Gastrocnemius medialis (tissue), 4 donors: ENCODE measurements at regions not wholly inside any gene's neighbourhood (a gene's known extent, or its start where the extent isn't known, plus 50 kb on each side); places are given as distances from the start of the nearest gene placed in this dataset.

Experiments used
- ATAC-seq, 2 donors: fragments of 150-250 bp; one replicate each; pipeline ENCODE4 v1.9.1; 2016
- DNase-seq, 2 donors: peaks; one replicate each; pipeline ENCODE4 v3.0.0-alpha.2; 2019
- H3K27ac ChIP-seq, 4 donors: fragments of 200-600 bp; sonication (generic); 1 replicate in 1 of 4; 2 replicates in 3 of 4; pipeline ENCODE4 v1.5.1; 2016 to 2018; ENCODE audit warnings: mild to moderate bottlenecking in 2 of 4, moderate library complexity in 1 of 4
- H3K27me3 ChIP-seq, 3 donors: fragments of 200-600 bp; sonication (generic) in 2 of 3; 1 replicate in 1 of 3; 2 replicates in 2 of 3; pipeline versions ENCODE4 v1.5.1 to v1.6.0; 2016 to 2019; ENCODE audit warnings: mild to moderate bottlenecking in 1 of 3, moderate library complexity in 1 of 3
- H3K36me3 ChIP-seq, 2 donors: fragments of 200-600 bp; sonication (generic) in 1 of 2; one replicate each; pipeline ENCODE4 v1.5.1; 2017 to 2018
- H3K4me1 ChIP-seq, 2 donors: fragments of 200-600 bp; sonication (generic) in 1 of 2; one replicate each; pipeline ENCODE4 v1.5.1; 2016 to 2017; ENCODE audit warnings: mild to moderate bottlenecking in 2 of 2
- H3K4me3 ChIP-seq, 4 donors: fragments of 200-600 bp; sonication (generic) in 3 of 4; 1 replicate in 1 of 4; 2 replicates in 3 of 4; pipeline ENCODE4 v1.5.1; 2016 to 2019; ENCODE audit warnings: mild to moderate bottlenecking in 2 of 4
- H3K9me3 ChIP-seq, 3 donors: fragments of 200-600 bp; sonication (generic) in 2 of 3; 1 replicate in 1 of 3; 2 replicates in 2 of 3; pipeline ENCODE4 v1.5.1; 2016 to 2019
- POLR2A ChIP-seq, 2 donors: fragments of 450-650 bp; IDR thresholded peaks; one replicate each; pipeline ENCODE4 v1.6.1; 2017; ENCODE audit warnings: antibody characterized with exemption in 2 of 2, mild to moderate bottlenecking in 2 of 2, moderate library complexity in 2 of 2
- in situ Hi-C, 4 donors: fragments of 200-750 bp; cut with MboI; loops; one replicate each; pipeline versions ENCODE4 v1.15.0 to v1.8.0; 2017; ENCODE audit warnings: low sequenced_read_pairs in 4 of 4
- intact Hi-C: fragments of 100-400 bp; cut with DNase I; formaldehyde crosslinking; loops from one replicate; pipeline ENCODE4 v1.15.1; 2023; ENCODE audit warnings: low total_unique reads
- TF ChIP-seq, protein P1 (sequence below), 5 experiments: fragments of 450-650 bp in 3 of 5; fragments of 200-600 bp in 2 of 5; sonication (generic) in 2 of 5; IDR thresholded peaks in 4 of 5; conservative IDR thresholded peaks in 1 of 5; 1 replicate in 4 of 5; 2 replicates in 1 of 5; pipeline ENCODE4 v1.5.1; 2016 to 2019; ENCODE audit warnings: antibody characterized with exemption in 5 of 5, mild to moderate bottlenecking in 3 of 5, moderate library complexity in 3 of 5

DNA sequence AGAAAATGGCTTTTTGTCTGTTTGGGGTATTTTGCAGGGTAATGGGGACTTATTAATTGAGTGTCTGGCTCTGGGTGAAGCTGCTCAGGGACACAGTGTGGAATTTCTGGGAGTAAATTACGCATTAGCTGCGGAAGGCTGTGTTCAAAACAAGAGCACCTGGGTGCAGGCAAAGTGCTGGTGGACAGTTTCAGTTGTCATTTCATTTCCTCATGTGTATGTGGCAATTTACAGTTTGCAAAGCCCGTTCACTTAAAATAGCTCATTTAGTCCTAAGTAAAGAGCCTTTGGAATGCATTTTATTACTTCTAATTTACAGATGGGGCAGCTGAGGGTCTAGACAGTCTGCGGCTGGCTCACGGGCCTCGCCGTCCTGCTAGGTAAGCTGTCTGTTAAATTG, 546.8 kb downstream of the BCL11B start:
- intact Hi-C loops (no loop called here), in situ Hi-C loops (no loop called here)
- DNase-seq = no peak
- Histone ChIP-seq H3K36me3 (no peaks in the 10 kb centered on the region), H3K4me3 (no peak overlapping the region), H3K4me1 (no peaks in the 10 kb centered on the region), H3K9me3 (no peaks in the 10 kb centered on the region), H3K27ac (no peak overlapping the region), H3K27me3 (no peaks in the 10 kb centered on the region)
- no peak for ATAC-seq
- TF ChIP-seq POLR2A (IDR thresholded peaks at IDR 0.05) = no peak
- TF ChIP-seq, protein P1, sequence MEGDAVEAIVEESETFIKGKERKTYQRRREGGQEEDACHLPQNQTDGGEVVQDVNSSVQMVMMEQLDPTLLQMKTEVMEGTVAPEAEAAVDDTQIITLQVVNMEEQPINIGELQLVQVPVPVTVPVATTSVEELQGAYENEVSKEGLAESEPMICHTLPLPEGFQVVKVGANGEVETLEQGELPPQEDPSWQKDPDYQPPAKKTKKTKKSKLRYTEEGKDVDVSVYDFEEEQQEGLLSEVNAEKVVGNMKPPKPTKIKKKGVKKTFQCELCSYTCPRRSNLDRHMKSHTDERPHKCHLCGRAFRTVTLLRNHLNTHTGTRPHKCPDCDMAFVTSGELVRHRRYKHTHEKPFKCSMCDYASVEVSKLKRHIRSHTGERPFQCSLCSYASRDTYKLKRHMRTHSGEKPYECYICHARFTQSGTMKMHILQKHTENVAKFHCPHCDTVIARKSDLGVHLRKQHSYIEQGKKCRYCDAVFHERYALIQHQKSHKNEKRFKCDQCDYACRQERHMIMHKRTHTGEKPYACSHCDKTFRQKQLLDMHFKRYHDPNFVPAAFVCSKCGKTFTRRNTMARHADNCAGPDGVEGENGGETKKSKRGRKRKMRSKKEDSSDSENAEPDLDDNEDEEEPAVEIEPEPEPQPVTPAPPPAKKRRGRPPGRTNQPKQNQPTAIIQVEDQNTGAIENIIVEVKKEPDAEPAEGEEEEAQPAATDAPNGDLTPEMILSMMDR (IDR thresholded peaks at IDR 0.05 in 4 of 5, conservative IDR thresholded peaks at IDR 0.05 in 1 of 5) = no peak

DNA sequence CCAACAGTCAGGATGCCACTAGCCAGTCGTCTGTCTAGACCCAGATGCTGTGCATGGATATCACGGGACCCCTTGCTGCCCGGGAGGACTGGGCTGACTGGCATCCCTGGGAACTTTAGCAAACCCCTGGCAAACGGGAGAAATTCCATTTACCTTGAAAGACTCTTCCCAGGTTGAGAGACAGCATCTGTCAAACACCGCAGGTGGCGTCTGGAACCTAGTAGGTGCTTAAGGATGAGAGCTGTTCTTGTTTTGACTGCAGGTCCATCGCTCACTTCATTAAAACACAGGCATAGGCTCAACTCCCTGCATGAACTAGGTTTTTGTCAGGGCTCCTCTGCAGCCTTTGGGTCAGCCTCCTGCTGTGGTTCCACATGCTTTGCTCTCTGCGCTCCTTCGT, 546.3 kb downstream of the BCL11B start:
- Histone ChIP-seq H3K4me3 (no peak overlapping the region), H3K9me3 (no peaks in the 10 kb centered on the region), H3K36me3 (no peaks in the 10 kb centered on the region), H3K4me1 (no peaks in the 10 kb centered on the region), H3K27me3 (no peaks in the 10 kb centered on the region), H3K27ac (no peak overlapping the region)
- in situ Hi-C loops = no loop called here
- TF ChIP-seq, protein P1 (IDR thresholded peaks at IDR 0.05 in 4 of 5, conservative IDR thresholded peaks at IDR 0.05 in 1 of 5) = no peak
- TF ChIP-seq POLR2A (IDR thresholded peaks at IDR 0.05) = no peak
- DNase-seq (no peak), ATAC-seq (no peak)
- intact Hi-C loops = no loop called here

DNA sequence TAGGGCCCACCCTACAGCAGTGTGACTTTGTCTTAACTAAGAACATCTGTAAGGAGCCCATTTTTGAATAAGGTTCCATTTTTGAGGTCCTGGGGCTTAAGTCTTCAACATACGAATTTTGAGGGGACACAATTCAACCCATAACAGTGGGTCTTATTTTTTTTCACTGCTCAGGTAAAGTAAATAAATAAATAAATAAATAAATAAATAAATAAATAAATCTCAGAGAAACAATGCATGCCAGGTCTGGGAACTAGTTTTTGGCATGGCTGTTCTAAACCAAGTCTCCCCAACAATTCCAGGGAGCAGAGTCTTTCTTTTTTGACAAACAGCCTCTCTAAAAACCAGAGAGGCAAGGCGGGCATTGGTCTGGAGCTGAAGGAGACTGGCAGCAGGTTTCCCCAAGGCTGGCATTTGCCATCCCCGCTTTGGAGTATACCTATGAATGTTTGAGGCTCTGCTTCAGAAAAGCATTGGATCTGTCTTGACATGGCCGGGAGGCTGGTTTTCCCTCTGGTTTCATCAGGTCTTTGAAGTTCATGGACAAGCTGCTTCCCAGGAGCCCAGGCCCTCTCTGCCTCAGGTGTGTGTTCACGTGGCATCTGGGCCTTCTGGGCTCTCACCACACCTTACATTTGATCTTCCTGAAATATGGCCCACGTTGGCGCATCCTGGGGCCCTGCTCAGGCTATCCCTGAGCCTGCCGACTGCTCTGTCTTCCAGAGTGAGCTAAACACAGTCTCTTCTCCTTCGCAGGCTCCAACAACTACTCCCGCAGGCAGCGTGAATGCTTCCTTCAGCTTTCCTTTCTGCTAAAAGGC, 545.2 kb downstream of the BCL11B start:
- TF ChIP-seq, protein P1 (IDR thresholded peaks at IDR 0.05 in 4 of 5, conservative IDR thresholded peaks at IDR 0.05 in 1 of 5) = no peak
- TF ChIP-seq POLR2A (IDR thresholded peaks at IDR 0.05) = no peak
- ATAC-seq (no peak), DNase-seq (no peak)
- no peak overlapping the region for H3K4me3 ChIP-seq
- no peaks in the 10 kb centered on the region for H3K36me3 ChIP-seq
- in situ Hi-C loops = no loop called here
- H3K27me3 ChIP-seq = no peaks in the 10 kb centered on the region
- no peaks in the 10 kb centered on the region for H3K9me3 ChIP-seq
- H3K4me1 ChIP-seq = no peaks in the 10 kb centered on the region
- no peak overlapping the region for H3K27ac ChIP-seq
- intact Hi-C loops = no loop called here

DNA sequence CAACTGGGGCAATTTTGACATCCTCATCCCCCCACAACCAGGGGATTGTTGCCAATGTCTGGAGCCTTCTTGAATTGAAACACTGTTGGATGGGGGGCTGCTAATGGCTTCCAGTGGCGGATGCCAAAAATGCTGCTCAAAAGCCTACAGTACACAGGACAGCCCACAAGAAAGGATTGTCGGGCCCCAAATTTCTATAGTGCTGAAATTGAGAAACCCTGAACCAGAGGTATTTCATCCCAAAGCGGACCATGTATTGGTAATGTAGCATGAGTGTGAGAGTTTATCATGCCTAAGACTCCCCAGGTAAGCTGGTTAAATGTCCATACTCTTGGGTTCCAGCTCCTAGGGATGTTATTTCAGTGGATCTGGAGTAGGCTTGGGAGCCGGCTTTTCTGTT, 544.0 kb downstream of the BCL11B start:
- Histone ChIP-seq H3K9me3 (no peaks in the 10 kb centered on the region), H3K36me3 (no peaks in the 10 kb centered on the region)
- no peak for DNase-seq

More for the DNA sequence above, 544.0 kb downstream of the BCL11B start:
- Histone ChIP-seq H3K27ac (no peak overlapping the region), H3K4me3 (no peak overlapping the region), H3K27me3 (no peaks in the 10 kb centered on the region), H3K4me1 (no peaks in the 10 kb centered on the region)
- intact Hi-C loops (no loop called here), in situ Hi-C loops (no loop called here)
- TF ChIP-seq, protein P1 (IDR thresholded peaks at IDR 0.05 in 4 of 5, conservative IDR thresholded peaks at IDR 0.05 in 1 of 5) = no peak
- TF ChIP-seq POLR2A (IDR thresholded peaks at IDR 0.05) = no peak
- no peak for ATAC-seq
